GM19099 (cell line): ENCODE measurements at regions not wholly inside any gene's neighbourhood (a gene's known extent, or its start where the extent isn't known, plus 50 kb on each side); places are given as distances from the start of the nearest gene placed in this dataset.

Experiments used
- POLR2A ChIP-seq: IDR thresholded peaks from 3 replicates; pipeline ENCODE4 v1.6.1; 2011; ENCODE audit warnings: low read depth; ENCODE audit not compliant: insufficient read length; ENCODE audit errors: extremely low read depth

DNA sequence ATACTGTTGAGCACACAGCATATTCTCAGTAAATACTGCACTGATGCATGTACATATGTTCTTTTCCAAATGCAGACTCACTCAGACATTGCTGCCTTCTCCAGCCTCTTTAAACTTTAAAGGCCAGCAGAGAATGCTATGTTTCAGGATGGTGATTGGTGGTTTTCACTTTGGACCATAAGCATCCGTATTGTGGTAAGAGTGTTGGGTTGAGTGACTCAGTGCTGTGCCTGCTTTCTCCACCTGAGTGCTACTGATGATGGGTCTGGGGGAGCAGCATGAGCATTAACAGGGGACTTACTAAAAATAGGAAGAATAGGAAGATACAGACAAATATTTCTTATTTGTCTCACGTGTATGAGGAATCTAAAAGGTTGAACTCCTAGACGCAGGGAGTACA lies 56.3 kb upstream of the ZNF92 start:
- no peak for TF ChIP-seq POLR2A

DNA sequence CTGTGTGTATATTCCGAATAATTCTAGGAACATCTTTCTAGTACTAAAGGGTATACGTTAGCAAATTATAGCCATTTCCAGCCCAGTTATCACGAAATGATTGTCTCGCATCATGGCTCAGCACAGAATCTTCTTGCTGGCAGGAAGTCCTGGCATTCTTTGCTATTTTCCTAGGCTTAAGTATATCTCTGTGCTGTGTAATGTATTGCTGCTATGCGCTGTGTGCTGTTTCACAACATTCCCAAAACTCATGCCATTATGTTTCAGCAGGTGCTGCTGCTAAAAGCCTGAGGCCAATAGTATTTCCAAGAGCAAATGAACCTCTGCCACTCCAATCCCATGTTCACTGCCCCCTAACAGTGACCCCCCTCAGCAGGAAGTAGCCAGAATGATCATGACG lies 62.9 kb upstream of the ZNF92 start:
- no peak for TF ChIP-seq POLR2A

DNA sequence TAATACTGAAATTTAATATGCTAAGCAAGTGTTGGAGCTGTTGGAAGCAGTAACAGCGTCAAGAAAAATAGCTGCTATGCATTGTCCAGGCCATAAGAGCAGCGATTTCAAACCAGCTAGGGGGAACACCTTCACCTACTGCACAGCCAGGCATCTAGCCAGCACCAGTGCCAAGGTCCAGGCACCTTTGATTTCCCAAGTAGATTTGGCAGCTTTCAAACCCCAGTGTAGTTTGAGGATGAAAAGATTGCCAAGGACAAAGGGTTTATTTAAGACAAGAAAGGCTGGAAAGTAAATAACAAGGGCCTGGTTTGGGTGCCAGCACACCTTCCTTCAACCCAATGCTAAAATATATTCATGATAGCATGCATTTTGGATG lies 65.4 kb upstream of the ZNF92 start:
- no peak for TF ChIP-seq POLR2A

DNA sequence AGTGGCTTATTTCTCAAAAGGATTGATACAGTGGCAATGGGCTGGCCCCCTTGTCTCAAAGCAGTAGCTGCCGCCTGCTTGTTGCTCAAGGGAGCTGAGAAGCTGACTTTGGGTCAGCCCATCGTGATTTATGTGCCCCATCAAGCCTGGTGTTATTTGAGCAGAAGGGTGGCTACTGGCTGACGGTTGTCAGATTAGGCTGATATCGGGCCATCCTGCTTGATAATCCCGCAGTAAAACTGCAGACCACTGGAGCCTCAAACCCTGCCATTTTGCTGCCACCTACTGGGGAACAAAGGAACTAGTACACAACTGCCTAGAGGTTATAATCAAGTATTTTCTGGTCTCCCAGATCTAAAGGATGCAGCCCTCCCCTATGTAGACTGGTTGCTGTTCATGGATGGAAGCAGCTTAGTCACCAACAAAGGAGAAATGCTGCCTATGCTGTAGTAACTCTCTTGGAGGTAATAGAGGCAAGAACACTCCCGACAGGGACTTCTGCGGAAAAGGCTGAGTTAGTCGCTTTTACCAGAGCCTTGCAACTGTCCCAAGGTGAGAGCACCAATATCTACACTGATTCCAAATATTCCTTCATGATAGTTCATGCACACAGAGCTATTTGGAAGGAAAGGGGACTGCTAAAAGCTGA lies 65.9 kb upstream of the ZNF92 start:
- TF ChIP-seq POLR2A: no peak

DNA sequence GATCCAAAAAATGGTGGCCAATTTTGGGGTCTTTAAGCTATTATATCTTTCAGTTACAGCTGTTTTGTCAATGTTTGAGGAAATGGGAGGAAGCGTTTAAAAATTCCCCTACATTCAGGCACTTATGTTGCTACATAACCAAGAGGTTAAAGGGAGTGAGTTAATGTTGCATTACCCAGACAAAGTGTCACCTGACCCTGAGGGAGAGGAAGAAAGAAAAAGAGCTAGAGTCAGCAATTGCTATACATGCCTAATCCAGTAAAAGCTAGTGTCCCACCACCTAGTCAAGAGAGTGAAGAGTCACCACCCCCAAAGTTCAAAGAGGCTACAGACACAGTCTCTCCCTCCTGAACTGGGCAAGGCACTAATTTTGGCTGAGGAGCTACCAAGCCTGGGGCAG lies 69.5 kb upstream of the ZNF92 start:
- TF ChIP-seq POLR2A: no peak

DNA sequence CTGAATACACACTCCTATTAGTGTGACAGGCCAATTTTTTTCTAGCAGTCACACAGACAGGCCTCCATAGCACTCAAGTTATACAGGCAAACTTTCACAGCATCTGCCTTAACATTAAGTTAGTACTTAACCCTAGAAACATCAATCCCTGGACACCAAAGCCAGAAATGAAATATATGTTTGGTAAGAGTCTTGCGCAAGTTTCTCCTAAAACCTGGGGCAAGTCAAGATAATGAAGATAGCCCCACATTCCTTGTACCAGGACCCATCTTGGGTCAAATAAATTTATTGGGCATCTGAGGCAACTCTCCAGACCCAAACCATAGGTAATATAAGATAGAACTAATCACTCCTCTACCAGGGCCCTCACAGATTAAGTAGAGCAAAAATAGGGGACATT lies 70.8 kb upstream of the ZNF92 start:
- TF ChIP-seq POLR2A: no peak

DNA sequence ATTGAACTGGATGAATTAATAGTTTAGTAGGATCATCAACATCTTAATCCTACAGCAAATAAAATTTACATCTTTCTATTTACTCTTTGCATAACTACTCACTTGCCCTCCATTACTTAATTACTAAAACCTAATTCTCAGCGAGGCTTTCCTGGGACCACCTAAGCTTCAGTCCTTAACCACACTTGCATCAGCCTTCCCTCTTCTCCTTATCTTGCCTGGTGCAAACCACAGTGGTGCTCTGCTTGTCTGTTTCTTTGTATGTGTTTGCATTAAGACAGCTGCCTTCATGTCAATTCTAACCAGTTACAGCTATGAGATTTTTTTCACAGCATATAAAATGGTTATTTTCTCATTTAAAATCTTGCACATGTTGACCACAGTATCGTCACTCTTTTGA lies 72.6 kb upstream of the ZNF92 start:
- no peak for TF ChIP-seq POLR2A

DNA sequence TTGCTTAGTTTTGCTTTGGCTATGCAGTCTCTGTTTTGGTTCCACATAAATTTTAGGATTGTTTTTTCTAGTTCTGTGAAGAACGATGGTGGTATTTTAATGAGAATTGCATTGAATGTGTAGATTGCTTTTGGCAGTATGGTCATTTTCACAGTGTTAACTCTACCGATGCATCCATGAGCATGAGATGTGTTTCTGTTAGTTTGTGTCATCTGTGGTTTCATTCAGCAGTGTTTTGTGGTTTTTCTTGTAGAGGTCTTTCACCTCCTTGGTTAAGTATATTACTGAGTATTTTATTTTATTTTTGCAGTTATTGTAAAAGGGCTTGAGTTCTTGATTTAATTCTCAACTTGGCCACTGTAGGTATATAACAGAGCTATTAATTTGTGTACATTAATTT lies 78.2 kb upstream of the ZNF92 start:
- no peak for TF ChIP-seq POLR2A

DNA sequence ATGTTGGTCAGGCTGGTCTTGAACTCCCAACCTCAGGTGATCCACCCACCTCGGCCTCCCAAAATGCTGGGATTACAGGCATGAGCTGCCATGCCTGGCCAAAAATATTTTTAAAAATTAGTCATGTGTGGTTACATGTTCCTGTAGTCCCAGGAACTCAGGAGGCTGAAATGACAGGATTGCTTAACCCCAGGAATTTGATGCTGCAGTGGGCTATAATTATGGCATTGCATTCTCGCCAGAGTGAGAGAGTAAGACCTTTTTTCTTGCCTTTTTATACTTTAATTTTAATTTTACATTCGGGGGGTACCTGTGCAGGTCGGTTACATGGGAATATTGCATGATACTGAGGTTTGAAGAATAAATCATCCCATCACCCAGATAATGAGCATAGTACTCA lies 86.6 kb upstream of the ZNF92 start:
- no peak for TF ChIP-seq POLR2A

DNA sequence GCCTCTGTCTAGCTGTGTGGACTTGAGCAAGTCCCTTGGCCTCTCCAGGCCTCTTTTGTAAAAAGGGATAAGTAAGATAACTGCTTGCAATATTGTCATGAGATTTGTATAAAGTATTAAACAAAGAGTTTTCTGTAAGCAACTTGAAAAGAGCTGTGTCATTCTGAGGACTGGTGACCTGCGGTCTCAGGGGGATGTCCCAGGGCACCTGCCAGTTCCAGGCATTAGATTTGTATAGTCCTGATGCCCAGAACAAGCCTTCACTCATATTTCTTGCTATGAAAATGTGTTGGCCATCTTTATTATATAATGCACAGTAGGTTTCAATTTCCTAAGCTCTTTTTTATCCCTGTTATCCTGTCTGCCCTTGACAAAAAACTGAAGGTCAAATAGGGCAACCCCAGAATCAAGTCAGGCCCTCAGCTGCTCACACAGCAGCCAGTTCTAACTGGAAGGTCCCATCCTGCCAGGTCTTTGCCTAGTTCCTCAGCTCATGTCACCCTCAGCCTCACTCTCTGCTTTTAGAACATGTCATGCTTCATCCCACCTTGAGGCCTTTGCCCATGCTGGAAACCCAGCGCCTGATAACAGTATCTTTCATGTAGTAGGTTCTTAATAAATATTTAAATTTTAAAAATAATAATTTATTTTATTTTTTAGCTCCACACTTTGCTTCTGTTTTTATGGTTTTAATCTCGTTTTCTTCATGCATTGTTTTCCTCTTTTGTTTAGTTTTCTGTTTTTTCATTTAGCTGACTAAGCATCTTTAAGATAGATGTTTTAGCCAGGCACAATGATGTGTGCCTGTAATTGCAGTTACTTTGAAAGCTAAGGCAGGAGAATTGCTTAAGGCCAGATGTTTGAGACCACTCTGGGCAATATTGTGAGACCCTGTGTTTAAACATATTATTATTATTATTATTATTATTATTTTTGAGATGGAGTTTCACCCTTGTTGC lies 87.5 kb upstream of the ZNF92 start:
- TF ChIP-seq POLR2A: no peak

DNA sequence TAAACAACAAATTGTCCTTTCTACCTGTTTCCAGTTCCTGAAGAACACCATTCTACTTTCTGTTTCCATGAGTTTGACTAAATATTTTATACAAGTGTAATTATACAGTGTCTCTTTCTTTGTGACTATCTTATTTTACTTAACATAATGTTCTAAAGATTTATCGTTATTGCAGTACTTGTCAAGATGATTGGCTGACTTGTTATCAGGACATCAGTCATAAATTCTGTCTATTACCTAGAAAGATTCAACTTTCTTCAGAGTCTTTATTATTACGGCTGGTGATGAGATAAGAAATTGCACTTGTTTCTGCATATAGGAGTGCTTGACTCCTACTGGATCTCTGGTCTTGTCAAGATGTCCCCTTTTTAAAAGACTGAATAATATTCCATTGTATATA lies 93.9 kb upstream of the ZNF92 start:
- TF ChIP-seq POLR2A: no peak

DNA sequence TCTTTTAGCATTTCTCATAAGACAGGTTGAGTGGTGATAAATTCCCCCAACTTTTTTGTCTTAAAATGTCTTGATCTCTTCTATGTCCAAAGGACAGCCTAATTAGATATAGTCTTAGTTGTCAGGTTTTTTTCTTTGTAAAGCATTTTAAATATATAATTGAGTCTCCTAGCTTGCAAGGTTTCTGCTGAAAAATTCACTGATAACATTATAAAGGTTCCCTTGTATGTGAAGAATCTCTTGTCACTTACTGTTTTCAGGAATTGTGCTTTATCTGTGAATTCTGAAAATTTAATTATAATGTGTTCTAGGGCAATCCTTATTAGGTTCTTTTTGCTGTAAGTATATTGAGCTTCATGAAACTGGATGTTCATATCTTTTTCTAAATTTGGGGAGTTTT lies 96.8 kb upstream of the ZNF92 start:
- TF ChIP-seq POLR2A: no peak

DNA sequence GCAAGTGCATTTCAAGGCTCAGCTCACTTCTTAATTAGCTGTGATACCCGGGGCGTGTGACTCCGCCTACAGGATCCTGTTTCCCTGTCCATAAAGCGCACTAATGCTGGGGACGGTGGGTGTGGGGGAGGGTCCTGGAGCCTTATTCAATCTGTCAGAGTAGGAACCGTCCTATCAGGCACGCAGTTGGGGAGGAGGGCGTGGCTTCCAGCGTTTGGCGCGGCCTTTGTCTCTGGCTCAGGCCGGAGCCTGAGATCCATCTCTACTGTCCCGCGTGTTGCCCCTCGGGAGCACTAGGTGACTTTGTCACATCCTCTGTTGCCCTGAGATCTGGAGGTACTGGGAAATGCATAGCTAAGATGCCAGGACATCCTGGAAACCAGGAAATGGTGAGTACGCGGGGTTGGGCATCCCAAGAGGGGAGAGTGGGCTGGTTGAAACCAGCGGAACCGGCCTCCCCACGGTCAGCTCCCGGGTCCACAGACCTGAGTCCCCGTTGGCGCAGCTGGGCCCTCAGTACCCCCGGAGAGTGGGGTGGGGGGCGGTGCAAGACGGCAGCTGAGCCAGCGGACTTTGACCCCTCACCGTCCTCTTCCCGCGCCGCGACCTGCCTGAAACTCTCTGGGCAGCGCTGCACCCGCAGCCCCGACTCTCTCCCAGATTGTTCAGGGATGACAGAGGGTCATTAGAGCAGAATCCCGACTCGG lies 104.4 kb upstream of the ZNF92 start:
- peak; percentile 52 for TF ChIP-seq POLR2A

DNA sequence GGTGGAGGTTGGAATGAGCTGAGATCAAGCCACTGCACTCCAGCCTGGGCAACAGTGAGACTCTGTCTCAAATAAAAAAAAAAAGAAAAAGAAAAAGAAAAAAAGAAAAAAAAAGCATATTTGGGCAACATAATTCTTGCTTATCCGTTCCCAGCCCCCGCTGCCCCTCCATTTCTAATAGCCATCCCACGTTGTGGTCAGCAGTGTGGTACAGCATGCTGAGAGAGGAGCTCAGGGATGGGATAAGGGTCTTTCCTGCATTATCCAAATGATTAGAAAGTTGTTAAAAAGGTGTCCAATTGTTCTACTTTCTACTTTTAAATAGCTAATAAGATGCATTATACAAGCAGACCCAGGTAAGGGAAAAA lies 104.9 kb upstream of the ZNF92 start:
- no peak for TF ChIP-seq POLR2A

DNA sequence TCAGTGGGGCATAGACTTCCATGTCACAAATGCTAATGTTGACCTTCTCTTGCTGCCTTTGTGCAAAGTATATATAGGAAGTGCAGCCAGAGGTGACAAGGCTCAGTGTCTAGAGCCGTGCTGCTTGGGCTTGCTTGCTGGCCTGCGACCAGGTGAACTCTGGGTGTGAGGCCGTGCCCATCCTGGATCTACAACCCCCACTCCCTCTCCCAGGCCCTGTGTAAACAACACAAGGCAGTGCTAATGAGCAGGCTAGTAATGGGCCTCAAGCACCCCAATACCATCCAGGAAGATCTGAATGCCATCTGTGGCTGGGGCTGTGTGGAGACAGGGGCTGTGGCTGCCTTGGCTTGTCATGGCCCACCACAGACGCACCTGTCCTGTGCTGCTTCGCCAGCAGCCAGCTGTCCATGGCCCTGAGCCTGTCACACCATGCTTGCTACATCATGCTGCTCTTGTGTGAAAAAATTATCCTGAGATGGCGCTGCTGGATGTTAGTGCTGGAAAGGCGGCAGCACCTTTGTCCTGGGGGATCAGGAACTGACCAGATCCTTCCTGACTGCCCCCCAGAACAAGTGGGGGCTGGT lies 107.6 kb upstream of the ZNF92 start:
- TF ChIP-seq POLR2A: no peak
